Tibial nerve (tissue), 4 donors: ENCODE measurements at regions not wholly inside any gene's neighbourhood (a gene's known extent, or its start where the extent isn't known, plus 50 kb on each side); places are given as distances from the start of the nearest gene placed in this dataset. TPM values are rescaled to one million over a fixed set of nuclear protein-coding genes. Genes with fewer than 3 reads are reported as not detected.

ENCODE experiments used
- DNase-seq, 2 donors: peaks; one replicate each; pipeline ENCODE4 v3.0.0-alpha.2; 2019; ENCODE audit warnings: low spot score in 2 of 2
- H3K27ac ChIP-seq, 4 donors: fragments of 200-600 bp; sonication (generic) in 3 of 4; one replicate each; pipeline ENCODE4 v1.5.1; 2017 to 2019; ENCODE audit warnings: mild to moderate bottlenecking in 1 of 4
- H3K27me3 ChIP-seq, 2 donors: fragments of 200-600 bp; sonication (generic) in 1 of 2; one replicate each; pipeline versions ENCODE4 v1.5.1 to v1.6.0; 2017 to 2019
- H3K36me3 ChIP-seq, 3 donors: fragments of 200-600 bp; sonication (generic); one replicate each; pipeline ENCODE4 v1.5.1; 2018 to 2019
- H3K4me1 ChIP-seq, 4 donors: fragments of 200-600 bp; sonication (generic) in 3 of 4; one replicate each; pipeline ENCODE4 v1.5.1; 2017 to 2019
- H3K4me3 ChIP-seq, 4 donors: fragments of 200-600 bp; sonication (generic) in 3 of 4; one replicate each; pipeline ENCODE4 v1.5.1; 2017 to 2019; ENCODE audit warnings: mild to moderate bottlenecking in 1 of 4, moderate library complexity in 1 of 4
- H3K9me3 ChIP-seq, 4 donors: fragments of 200-600 bp; sonication (generic) in 3 of 4; one replicate each; pipeline ENCODE4 v1.5.1; 2017 to 2019
- EP300 ChIP-seq, 2 donors: sonication (generic); formaldehyde crosslinking; IDR thresholded peaks; one replicate each; pipeline ENCODE4 v1.6.1; 2017; ENCODE audit warnings: antibody characterized with exemption in 2 of 2, mild to moderate bottlenecking in 1 of 2
- POLR2A ChIP-seq, 2 donors: fragments of 450-650 bp; IDR thresholded peaks; one replicate each; pipeline ENCODE4 v1.6.1; 2017; ENCODE audit warnings: antibody characterized with exemption in 2 of 2, mild to moderate bottlenecking in 2 of 2, moderate library complexity in 2 of 2
- WGBS, 2 donors: methylation state at CpG; one replicate each; pipeline ENCODE4 v1.1.5; 2018; 5-methylcytosine and 5-hydroxymethylcytosine counted together
- small RNA-seq: library from RNA; depleted of rRNA; stranded (forward); fragments of <200 nt; gene quantifications from one replicate; pipeline ENCODE3, GENCODE V24; 2016
- TF ChIP-seq, protein P1 (sequence below), 5 experiments: fragments of 200-600 bp in 3 of 5; fragments of 450-650 bp in 2 of 5; sonication (generic) in 3 of 5; IDR thresholded peaks; one replicate each; pipeline ENCODE4 v1.5.1; 2016 to 2019; ENCODE audit warnings: antibody characterized with exemption in 5 of 5, mild to moderate bottlenecking in 3 of 5, moderate library complexity in 2 of 5

- Histone ChIP-seq H3K36me3 (no peaks in the 10 kb centered on the region), H3K27ac (no peak overlapping the region), H3K9me3 (peaks cover 0 to 13% (median 0%) of the 10 kb centered on the region in 4 donors), H3K4me1 (peaks cover 0 to 14% (median 0%) of the 10 kb centered on the region in 4 donors), H3K27me3 (no peaks in the 10 kb centered on the region), H3K4me3 (no peak overlapping the region)
- TF ChIP-seq EP300 (IDR thresholded peaks at IDR 0.05) (no peak), POLR2A (IDR thresholded peaks at IDR 0.05) (no peak)
- TF ChIP-seq, protein P1, sequence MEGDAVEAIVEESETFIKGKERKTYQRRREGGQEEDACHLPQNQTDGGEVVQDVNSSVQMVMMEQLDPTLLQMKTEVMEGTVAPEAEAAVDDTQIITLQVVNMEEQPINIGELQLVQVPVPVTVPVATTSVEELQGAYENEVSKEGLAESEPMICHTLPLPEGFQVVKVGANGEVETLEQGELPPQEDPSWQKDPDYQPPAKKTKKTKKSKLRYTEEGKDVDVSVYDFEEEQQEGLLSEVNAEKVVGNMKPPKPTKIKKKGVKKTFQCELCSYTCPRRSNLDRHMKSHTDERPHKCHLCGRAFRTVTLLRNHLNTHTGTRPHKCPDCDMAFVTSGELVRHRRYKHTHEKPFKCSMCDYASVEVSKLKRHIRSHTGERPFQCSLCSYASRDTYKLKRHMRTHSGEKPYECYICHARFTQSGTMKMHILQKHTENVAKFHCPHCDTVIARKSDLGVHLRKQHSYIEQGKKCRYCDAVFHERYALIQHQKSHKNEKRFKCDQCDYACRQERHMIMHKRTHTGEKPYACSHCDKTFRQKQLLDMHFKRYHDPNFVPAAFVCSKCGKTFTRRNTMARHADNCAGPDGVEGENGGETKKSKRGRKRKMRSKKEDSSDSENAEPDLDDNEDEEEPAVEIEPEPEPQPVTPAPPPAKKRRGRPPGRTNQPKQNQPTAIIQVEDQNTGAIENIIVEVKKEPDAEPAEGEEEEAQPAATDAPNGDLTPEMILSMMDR (IDR thresholded peaks at IDR 0.05), result no peak
- 76 to 83% methylated on average over 3 of the region's 3 CpGs for WGBS, 2 donors
- DNase-seq, result no peak
Observed at GRCh38 chr22:27690599-27690998, 111.0 kb downstream of the MN1 start.

DNA sequence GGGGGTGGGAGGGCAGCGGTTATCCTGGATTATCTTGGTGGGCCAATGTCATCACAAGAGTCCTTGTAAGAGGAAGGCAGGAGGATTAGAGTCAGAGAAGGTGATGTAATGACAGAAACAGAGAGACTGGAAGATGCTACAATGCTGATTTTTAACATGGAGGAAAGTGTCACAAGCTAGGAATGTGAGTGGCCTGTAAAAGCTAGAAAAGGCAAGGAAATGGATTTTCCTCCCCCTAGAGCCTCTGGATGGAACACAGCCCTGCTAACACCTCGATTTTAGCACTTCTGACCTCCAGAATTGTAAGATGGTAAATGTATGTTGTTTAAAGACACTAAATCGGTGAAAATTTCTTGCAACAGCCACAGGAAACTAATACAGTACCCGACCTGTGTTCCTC is 109.3 kb downstream of the MN1 start:
- H3K36me3 ChIP-seq, result no peaks in the 10 kb centered on the region
- TF ChIP-seq POLR2A (IDR thresholded peaks at IDR 0.05) (no peak), EP300 (IDR thresholded peaks at IDR 0.05) (no peak)
- TF ChIP-seq, protein P1 (IDR thresholded peaks at IDR 0.05), result no peak
- H3K4me3 ChIP-seq, result no peak overlapping the region
- H3K4me1 ChIP-seq, result peaks cover 0 to under 1% (median 0%) of the 10 kb centered on the region in 4 donors
- no peak overlapping the region for H3K27ac ChIP-seq
- WGBS, 2 donors, result 83% methylated on average over 4 of the region's 4 CpGs
- DNase-seq, result no peak
- peaks cover 0 to 19% (median 0%) of the 10 kb centered on the region in 4 donors for H3K9me3 ChIP-seq
- no peaks in the 10 kb centered on the region for H3K27me3 ChIP-seq

DNA sequence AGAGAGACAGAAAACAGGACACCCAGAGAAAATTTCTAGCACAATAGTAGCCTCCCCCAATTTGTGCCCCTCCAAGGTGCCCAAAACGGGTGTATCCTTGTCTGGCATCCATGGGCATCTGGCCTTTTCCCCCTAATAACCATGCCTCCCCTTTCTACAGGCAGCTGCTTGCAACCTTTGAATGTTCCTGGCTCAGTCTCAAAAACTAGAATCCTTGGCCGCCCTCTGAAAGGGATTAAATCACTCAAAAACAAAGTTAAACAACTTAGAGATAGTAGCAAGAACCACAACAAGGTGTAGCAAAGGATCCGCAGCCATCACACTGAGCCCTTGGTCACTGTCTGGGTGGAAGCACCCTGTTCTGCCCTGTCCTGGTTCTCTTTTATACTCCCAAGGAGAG is 105.6 kb downstream of the MN1 start:
- DNase-seq, result no peak
- Histone ChIP-seq H3K36me3 (no peaks in the 10 kb centered on the region), H3K9me3 (peaks cover 0 to 15% (median 0%) of the 10 kb centered on the region in 4 donors), H3K27me3 (no peaks in the 10 kb centered on the region), H3K4me1 (no peaks in the 10 kb centered on the region), H3K4me3 (no peak overlapping the region), H3K27ac (no peak overlapping the region)
- TF ChIP-seq EP300 (IDR thresholded peaks at IDR 0.05), result no peak
- TF ChIP-seq, protein P1 (IDR thresholded peaks at IDR 0.05), result no peak
- no peak for TF ChIP-seq POLR2A (IDR thresholded peaks at IDR 0.05)
- 49 to 57% methylated on average over 3 of the region's 3 CpGs for WGBS, 2 donors

DNA sequence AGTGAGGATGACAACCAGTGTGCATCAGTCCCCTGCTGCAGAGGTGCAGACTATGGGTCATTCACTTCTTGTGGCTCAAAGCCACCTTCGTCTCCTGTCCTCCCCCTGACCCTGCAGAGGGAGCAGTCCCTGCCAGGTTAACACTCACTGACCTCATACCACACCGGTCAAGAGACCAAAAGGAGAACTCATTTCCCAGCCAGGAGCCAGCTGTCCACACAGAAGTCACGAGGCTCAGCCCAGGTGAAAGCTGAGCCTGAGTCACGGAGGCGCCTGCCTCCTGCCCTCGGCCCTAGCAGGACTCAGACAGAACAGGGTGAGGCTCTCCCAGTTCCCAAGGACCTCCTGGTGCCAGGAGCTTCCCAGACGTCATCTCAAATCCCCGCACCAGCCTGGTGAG is 103.7 kb downstream of the MN1 start:
- 75% methylated on average over 7 to 8 of the region's 8 CpGs for WGBS, 2 donors
- Histone ChIP-seq H3K9me3 (peaks cover 0 to 25% (median 3%) of the 10 kb centered on the region in 4 donors), H3K36me3 (no peaks in the 10 kb centered on the region), H3K4me1 (no peaks in the 10 kb centered on the region), H3K27me3 (no peaks in the 10 kb centered on the region), H3K4me3 (no peak overlapping the region), H3K27ac (no peak overlapping the region)
- no peak for TF ChIP-seq EP300 (IDR thresholded peaks at IDR 0.05)
- TF ChIP-seq, protein P1 (IDR thresholded peaks at IDR 0.05), result no peak
- TF ChIP-seq POLR2A (IDR thresholded peaks at IDR 0.05), result no peak
- DNase-seq, result no peak

Small RNA genes lying in the stretch of these regions (small RNA-seq; reads per million reads assigned to genes)
- gene RNU6-1066P, result not detected
